ENCODE measurements at regions not wholly inside any gene's neighbourhood (a gene's known extent, or its start where the extent isn't known, plus 50 kb on each side); places are given as distances from the start of the nearest gene placed in this dataset.

DNA sequence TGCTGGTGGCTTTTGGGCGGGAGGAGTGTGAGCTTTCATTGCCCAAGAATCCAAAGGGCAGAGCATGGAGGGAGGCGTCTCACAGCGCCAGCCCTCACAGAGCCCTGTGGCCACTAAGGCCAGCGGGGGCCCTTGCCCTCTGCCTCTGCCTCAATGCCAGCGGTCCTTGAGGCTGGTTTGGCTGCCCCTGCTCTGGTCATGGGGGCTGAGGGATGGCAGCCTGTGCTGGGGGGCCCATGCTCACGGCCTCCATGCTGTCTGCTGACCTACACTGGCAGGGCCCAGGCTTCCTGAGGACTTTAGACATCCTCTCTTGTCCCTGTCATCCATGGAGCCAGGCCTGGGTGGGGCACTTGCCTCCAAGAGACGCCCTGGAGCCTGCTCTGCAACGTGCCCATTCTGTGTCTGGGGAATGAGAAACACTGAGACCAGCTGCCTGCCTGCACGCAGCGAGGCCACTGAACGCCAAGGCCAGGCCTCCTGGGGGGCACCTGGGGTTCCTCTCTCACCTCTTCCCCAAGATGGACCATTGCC is 143.4 kb downstream of the KIF26A start (continued):
- TF ChIP-seq, protein P1, sequence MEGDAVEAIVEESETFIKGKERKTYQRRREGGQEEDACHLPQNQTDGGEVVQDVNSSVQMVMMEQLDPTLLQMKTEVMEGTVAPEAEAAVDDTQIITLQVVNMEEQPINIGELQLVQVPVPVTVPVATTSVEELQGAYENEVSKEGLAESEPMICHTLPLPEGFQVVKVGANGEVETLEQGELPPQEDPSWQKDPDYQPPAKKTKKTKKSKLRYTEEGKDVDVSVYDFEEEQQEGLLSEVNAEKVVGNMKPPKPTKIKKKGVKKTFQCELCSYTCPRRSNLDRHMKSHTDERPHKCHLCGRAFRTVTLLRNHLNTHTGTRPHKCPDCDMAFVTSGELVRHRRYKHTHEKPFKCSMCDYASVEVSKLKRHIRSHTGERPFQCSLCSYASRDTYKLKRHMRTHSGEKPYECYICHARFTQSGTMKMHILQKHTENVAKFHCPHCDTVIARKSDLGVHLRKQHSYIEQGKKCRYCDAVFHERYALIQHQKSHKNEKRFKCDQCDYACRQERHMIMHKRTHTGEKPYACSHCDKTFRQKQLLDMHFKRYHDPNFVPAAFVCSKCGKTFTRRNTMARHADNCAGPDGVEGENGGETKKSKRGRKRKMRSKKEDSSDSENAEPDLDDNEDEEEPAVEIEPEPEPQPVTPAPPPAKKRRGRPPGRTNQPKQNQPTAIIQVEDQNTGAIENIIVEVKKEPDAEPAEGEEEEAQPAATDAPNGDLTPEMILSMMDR (IDR thresholded peaks at IDR 0.05), result no peak
- TF ChIP-seq MXI1 (IDR thresholded peaks at IDR 0.05; ENCODE audit: low read depth, low read length), result no peak

DNA sequence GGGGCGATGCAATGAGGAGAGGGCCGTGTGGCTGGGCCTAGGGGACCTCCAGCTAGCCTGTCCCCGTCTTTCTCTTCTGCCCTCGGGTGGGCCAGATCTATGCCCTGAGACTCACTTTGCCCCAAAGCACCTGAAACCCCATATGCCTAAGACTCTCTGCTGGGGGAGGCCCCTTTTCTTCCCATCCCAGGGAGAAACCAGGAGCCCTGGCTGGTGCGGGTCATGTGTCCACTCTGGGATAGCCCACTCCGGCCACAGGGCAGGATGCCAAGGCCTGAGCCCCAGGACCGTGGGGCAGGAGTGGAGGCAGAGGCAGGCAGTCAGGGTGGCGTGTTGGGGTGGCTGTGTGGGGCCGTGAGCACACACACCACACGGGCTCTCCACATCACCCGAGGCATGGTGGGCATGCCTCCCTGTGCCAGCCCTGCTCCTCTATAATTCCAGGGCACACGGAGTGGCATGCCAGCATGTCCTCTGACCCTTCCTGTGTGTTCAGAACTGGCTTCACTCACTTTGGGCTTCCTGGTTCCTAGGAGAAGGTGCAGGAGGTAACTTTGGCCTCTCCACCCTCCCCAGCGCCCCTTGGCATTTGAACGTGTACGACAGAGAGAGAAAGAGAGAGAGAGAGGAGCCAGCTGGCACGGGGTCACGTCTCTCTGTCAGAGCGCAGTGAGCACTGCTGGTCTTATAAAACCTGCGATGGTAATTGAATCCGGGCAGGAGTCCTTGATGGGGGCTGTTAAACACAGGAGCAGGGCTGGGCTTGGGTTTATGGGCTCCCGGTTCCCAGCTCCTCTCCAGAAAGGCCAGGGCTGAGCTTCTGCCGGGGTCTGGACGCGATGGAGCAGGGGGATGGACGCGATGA is 144.2 kb downstream of the KIF26A start:
- Histone ChIP-seq H3F3A (replicated peaks; ENCODE audit: insufficient read depth) (no peaks in the 10 kb centered on the region), H2AFZ (ENCODE audit: low read depth) (no peak overlapping the region), H4K20me1 (ENCODE audit: insufficient read depth) (no peaks in the 10 kb centered on the region), H3K4me3 (ENCODE audit: low read depth in 2 of 2, low read length in 1 of 2) (no peak overlapping the region), H3K9ac (no peak overlapping the region), H3K4me1 (ENCODE audit: control insufficient read depth in 1 of 2, insufficient read depth in 2 of 2, low read depth in 1 of 2, low read length in 1 of 2) (peaks cover 0 to 76% of the 10 kb centered on the region in 2 experiments; a peak in 2 of 4 replicates), H3K9me3 (no peaks in the 10 kb centered on the region), H3K27ac (ENCODE audit: low read depth in 2 of 2, low read length in 1 of 2) (no peak overlapping the region; a peak in 1 of 4 replicates), H3K36me3 (replicated peaks in 1 of 2; ENCODE audit: control insufficient read depth in 1 of 2, insufficient read depth in 2 of 2, low read length in 1 of 2) (no peaks in the 10 kb centered on the region), H3K27me3 (ENCODE audit: insufficient read depth) (no peaks in the 10 kb centered on the region), H3K4me2 (no peak overlapping the region), H3K9me2 (no peaks in the 10 kb centered on the region), H3K79me2 (ENCODE audit: insufficient read depth) (no peaks in the 10 kb centered on the region)
- POLR2A ChIA-PET, result no interaction called here
- CTCF ChIA-PET, result interaction anchor here (1.0 to 1.3 kb wide), 2 partner anchors 55 to 205 kb away, joined by 3 to 4 read pairs; no protein-coding TSS in a partner anchor
- 58% methylated on average over 21 of the region's 26 CpGs for WGBS (ENCODE audit: low lambda C conversion rate)
- DNase-seq, result no peak
- TF ChIP-seq MEF2A (IDR thresholded peaks at IDR 0.05; ENCODE audit: borderline replicate concordance, low read depth), result no peak
- TF ChIP-seq, protein P1 (IDR thresholded peaks at IDR 0.05), result no peak
- TF ChIP-seq, protein P2, sequence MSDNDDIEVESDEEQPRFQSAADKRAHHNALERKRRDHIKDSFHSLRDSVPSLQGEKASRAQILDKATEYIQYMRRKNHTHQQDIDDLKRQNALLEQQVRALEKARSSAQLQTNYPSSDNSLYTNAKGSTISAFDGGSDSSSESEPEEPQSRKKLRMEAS (IDR thresholded peaks at IDR 0.05; ENCODE audit: low read depth), result no peak
- TF ChIP-seq, protein P3, sequence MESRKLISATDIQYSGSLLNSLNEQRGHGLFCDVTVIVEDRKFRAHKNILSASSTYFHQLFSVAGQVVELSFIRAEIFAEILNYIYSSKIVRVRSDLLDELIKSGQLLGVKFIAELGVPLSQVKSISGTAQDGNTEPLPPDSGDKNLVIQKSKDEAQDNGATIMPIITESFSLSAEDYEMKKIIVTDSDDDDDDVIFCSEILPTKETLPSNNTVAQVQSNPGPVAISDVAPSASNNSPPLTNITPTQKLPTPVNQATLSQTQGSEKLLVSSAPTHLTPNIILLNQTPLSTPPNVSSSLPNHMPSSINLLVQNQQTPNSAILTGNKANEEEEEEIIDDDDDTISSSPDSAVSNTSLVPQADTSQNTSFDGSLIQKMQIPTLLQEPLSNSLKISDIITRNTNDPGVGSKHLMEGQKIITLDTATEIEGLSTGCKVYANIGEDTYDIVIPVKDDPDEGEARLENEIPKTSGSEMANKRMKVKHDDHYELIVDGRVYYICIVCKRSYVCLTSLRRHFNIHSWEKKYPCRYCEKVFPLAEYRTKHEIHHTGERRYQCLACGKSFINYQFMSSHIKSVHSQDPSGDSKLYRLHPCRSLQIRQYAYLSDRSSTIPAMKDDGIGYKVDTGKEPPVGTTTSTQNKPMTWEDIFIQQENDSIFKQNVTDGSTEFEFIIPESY (IDR thresholded peaks at IDR 0.05; ENCODE audit: borderline replicate concordance, low read depth), result no peak
- no peak for TF ChIP-seq SMC3 (IDR thresholded peaks at IDR 0.05; ENCODE audit: low read depth, low read length)
- no peak for TF ChIP-seq NFIC (IDR thresholded peaks at IDR 0.05; ENCODE audit: borderline replicate concordance)
- TF ChIP-seq MXI1 (IDR thresholded peaks at IDR 0.05; ENCODE audit: low read depth, low read length), result no peak
- TF ChIP-seq YY1 (IDR thresholded peaks at IDR 0.05; ENCODE audit: low read depth), result no peak
- TF ChIP-seq TAF1 (IDR thresholded peaks at IDR 0.05; ENCODE audit: borderline replicate concordance, low read depth, low read length), result no peak
- no peak for TF ChIP-seq GATA2 (CRISPR knock-in tag; IDR thresholded peaks at IDR 0.05)

All from SK-N-SH (cell line).